ENCODE measurements at regions not wholly inside any gene's neighbourhood (a gene's known extent, or its start where the extent isn't known, plus 50 kb on each side); places are given as distances from the start of the nearest gene placed in this dataset.

DNA sequence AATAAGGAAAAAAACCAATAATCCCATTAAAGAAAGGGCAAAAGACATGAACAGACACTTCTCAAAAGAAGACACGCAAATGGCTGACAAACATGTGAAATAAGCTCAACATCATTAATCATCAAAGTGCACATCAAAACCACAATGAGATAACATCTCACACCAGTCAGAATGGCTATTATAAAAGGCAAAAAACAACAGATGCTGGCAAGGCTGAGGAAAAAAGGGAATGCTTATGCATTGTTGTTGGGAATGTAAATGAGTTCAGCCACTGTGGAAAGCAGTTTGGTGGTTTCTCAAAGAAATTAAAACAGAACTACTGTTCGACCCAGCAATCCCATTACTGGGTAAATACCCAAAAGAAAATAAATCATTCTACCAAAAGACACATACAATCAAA lies 285.6 kb downstream of the NR4A2 start:
- no peak overlapping the region for H4K5ac ChIP-seq (ENCODE audit: insufficient read length, low read depth, low read length)
- no peak overlapping the region for H3K18ac ChIP-seq (ENCODE audit: insufficient read length, low read depth, low read length)
- H4K8ac ChIP-seq (replicated peaks; ENCODE audit: insufficient read length, low read depth, low read length) = no peak overlapping the region
- no peak overlapping the region for H2BK12ac ChIP-seq (ENCODE audit: insufficient read length, low read depth, low read length)
- no peaks in the 10 kb centered on the region for H3K79me2 ChIP-seq (ENCODE audit: insufficient read depth, low read length)
- no peak overlapping the region for H3K14ac ChIP-seq (ENCODE audit: insufficient read depth, low read length)
- no peak overlapping the region for H2BK5ac ChIP-seq (ENCODE audit: insufficient read length, low read length)
- no peaks in the 10 kb centered on the region for H3K27me3 Mint-ChIP-seq (ENCODE audit: low read depth)
- no peak overlapping the region for H3K4me2 ChIP-seq (ENCODE audit: insufficient read depth, insufficient read length, low read length)
- no peak for DNase-seq
- no peak overlapping the region for H3K27ac Mint-ChIP-seq
- no peaks in the 10 kb centered on the region for H3K9me3 ChIP-seq (ENCODE audit: control insufficient read depth, low read depth, low read length)
- no peaks in the 10 kb centered on the region for H4K20me1 ChIP-seq (ENCODE audit: control insufficient read depth, insufficient read depth, insufficient read length)
- H2AFZ ChIP-seq (ENCODE audit: low read length) = no peak overlapping the region
- H3K9ac ChIP-seq (ENCODE audit: extremely low read depth, insufficient read length, low read length) = no peak overlapping the region
- H3K9me3 Mint-ChIP-seq = no peaks in the 10 kb centered on the region; a peak in 1 of 5 replicates
- no peak overlapping the region for H2BK20ac ChIP-seq (ENCODE audit: low read depth, low read length, poor library complexity, severe bottlenecking)
- no peak overlapping the region for H3K56ac ChIP-seq (ENCODE audit: insufficient read length, low read depth, low read length)
- H2BK15ac ChIP-seq (ENCODE audit: low read depth, low read length) = no peak overlapping the region
- H3K27me3 ChIP-seq (ENCODE audit: insufficient read depth, low read length) = no peaks in the 10 kb centered on the region
- no peak overlapping the region for H3K4ac ChIP-seq (ENCODE audit: low read depth, low read length)
- H2AK5ac ChIP-seq (ENCODE audit: insufficient read length, low read length) = no peak overlapping the region
- no peaks in the 10 kb centered on the region for H3K23me2 ChIP-seq (ENCODE audit: insufficient read length, low read depth, low read length, poor library complexity, severe bottlenecking)
- H3T11ph ChIP-seq (ENCODE audit: low read length) = no peak overlapping the region
- no peak overlapping the region for H3K23ac ChIP-seq (ENCODE audit: insufficient read length, low read depth, low read length)
- no peaks in the 10 kb centered on the region; the same call in 1 of the 2 replicates for H3K4me1 ChIP-seq (ENCODE audit: insufficient read depth, low read length)
- H3K4me3 Mint-ChIP-seq = no peak overlapping the region
- TF ChIP-seq, protein P1, sequence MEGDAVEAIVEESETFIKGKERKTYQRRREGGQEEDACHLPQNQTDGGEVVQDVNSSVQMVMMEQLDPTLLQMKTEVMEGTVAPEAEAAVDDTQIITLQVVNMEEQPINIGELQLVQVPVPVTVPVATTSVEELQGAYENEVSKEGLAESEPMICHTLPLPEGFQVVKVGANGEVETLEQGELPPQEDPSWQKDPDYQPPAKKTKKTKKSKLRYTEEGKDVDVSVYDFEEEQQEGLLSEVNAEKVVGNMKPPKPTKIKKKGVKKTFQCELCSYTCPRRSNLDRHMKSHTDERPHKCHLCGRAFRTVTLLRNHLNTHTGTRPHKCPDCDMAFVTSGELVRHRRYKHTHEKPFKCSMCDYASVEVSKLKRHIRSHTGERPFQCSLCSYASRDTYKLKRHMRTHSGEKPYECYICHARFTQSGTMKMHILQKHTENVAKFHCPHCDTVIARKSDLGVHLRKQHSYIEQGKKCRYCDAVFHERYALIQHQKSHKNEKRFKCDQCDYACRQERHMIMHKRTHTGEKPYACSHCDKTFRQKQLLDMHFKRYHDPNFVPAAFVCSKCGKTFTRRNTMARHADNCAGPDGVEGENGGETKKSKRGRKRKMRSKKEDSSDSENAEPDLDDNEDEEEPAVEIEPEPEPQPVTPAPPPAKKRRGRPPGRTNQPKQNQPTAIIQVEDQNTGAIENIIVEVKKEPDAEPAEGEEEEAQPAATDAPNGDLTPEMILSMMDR (conservative IDR thresholded peaks at IDR 0.05) = no peak
- H3K79me1 ChIP-seq (ENCODE audit: insufficient read depth, low read depth, low read length, poor library complexity, severe bottlenecking) = no peaks in the 10 kb centered on the region
- peaks cover 9 to 16% of the 10 kb centered on the region in 2 experiments; a peak in 3 of 4 replicates for H3K4me1 Mint-ChIP-seq
- H3K27ac ChIP-seq (ENCODE audit: insufficient read length, low read depth, low read length) = no peak overlapping the region
- no peak overlapping the region for H2BK120ac ChIP-seq (ENCODE audit: low read depth, low read length, poor library complexity, severe bottlenecking)
- H3K36me3 Mint-ChIP-seq (ENCODE audit: insufficient read depth in 1 of 3, low read depth in 3 of 3) = no peaks in the 10 kb centered on the region
- no CpG with 5 or more reads among the region's 2 CpGs for WGBS (ENCODE audit: extremely low coverage, insufficient read length, low lambda C conversion rate)
- H4K91ac ChIP-seq (ENCODE audit: insufficient read length, low read depth, low read length) = no peak overlapping the region

Data from H9 (cell line).